ENCODE measurements at regions not wholly inside any gene's neighbourhood (a gene's known extent, or its start where the extent isn't known, plus 50 kb on each side); places are given as distances from the start of the nearest gene placed in this dataset.

DNA sequence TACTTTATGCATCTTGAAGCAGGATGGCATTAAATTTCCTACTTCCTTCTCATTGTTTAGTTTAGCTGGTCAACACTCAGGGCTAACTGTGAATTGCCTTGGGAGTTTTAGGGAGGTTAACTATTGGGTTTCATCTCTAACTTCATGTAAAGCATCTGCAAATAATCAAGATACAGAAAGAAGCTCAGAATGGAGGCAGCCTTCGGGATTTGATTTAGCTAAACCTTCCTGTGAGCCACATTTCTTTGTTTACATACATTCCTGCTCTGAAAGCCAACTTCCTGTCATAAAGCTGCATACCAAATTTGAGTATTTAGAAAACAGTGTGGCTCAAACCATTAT lies 131.7 kb upstream of the PCDH18 start:
- no peak for FAIRE-seq

DNA sequence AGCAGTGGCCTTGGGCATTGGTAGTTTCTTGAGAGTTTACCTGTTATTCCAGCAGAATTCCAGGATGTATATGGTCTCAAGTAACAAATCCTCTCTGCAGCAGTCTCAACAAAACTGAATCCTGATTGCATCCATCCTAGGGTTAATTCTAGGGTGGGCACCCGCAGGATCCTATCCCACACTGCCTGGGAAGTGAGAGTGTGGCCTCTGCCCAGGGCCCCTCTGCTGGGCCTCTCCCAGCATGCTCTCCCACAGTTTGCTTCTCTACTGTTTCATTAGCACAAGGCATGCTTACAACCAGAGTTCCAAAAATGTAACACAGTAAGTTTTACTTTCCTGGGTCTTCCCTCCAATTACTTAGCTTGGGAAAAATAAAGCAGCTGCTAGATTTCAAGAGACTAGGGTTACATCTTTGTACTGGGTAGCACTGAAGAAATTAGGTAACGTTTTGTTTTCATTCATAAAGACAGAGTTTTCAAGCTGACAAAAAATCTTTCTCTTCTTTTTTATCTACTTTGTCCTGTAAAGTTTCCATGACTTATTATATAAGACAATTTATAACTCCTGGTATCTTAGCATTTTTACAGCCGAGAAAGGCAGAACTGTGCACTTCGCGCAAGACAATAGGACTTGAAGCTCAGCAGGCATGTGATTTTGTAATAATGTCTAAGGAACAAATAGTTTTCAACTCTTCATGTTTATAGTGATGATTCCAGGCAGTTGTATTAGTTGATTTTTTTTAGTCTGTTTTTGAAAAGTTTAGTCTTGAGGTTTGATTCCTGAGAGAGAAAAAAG lies 131.2 kb upstream of the PCDH18 start:
- no peak for FAIRE-seq

DNA sequence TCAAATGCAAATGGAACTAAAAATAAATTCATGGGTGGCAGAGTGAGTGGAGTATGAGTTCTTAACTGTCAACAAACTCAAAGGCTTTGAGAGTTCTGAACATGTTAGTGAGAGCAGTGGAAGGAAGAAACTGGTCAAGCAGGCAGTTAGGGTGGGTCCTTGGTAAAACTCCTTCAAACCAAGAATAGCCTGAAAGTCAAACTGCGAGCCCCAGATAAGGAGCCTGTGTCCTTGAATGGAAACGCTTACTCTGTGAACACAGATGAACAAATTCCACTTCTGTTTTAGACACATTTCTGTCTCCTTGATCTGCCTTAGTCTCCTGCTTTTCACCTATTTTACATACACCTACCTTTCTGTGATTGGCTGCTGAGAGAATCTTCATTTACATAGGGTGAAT lies 129.4 kb upstream of the PCDH18 start:
- FAIRE-seq = no peak

DNA sequence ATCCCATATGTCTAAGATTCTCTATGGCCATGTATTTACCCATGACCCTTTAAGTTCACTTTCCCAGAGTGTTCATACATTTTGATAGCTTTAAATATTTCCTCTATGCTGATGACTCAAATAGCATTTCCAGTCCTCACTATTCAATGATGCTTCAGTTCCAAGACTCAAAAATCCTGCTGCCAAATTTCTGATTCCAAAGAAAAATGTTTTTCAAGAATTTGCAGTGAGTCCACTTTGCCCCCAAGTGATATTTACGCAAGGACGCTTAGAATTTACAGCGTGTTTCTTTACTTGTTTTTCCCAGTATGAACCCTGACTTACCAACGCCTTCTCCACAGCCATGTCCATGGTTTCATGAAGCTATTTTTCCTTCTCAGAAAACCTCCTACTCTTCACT lies 127.9 kb upstream of the PCDH18 start:
- FAIRE-seq = no peak

DNA sequence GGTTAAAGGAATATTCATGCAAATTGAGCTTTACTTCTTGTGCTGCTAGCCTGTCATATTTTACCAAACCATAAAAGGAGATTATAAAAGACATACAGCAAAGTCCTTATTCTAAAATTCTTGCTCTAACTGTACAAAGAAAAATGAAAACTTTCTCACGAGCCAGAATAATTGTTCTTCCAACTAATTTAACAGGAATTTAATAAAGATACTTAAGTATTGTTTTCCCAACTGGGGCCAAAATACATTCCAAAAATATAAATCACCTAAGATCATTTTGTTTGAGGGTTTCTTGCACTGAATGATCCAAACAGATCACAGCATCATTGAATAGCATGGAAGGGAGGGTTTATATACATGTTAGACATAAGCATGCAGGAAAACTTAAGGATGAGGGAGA lies 127.1 kb upstream of the PCDH18 start:
- no peak for FAIRE-seq

DNA sequence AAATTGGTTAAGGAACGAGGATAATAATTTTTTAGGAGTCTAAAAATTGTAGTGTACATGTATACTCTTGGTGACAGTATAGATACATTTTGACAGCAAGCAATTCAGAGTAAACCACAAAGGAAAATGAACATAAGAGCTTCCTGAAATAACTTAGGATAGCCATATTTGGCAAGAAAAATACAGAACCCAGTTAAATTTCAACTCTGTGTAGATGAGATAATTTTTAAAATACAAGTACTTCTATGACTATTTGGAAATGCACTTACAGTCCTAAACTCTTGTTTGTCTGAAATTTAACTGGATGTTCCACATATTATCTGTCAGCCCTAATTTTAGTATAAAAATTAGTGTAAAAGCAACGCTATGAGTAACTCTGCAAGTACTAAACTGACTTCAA lies 124.4 kb upstream of the PCDH18 start:
- no peak for FAIRE-seq

DNA sequence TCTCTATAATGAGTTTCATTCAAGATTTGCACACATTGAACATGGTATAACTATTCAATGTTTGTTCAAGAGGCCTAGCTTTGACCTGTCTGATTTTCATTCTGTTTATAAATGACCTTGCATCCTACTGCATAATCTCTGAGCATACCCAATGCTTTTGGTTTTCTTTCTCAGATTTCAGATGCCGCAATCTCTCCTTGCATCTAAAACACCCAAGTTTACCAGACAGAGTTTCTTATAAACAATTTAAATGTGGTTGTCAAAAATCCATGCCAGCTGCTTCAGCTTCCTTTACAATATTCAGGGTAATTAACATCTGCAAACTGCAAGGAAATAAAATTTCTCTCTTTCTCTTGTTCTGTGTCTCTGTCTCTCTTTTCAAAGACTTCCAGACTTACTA lies 123.0 kb upstream of the PCDH18 start:
- no peak for FAIRE-seq

DNA sequence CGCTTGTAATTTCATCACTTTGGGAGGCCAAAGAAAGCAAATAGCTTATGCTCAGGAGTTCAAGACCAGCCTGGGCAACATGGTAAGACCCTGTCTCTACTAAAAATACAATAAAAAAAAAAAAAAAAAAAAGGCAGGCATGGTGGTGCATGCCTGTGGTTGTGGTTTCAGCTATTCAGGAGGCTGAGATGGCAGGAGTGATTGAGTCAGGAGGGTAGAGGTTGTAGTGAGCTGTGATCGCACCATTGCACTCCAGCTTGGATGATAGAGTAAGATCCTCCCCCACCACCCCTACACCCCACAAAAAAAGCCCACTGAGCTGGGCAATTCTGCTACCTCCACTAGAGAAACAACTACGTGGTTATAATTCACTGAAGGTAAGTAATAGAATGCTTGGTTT lies 118.8 kb upstream of the PCDH18 start:
- no peak for FAIRE-seq

DNA sequence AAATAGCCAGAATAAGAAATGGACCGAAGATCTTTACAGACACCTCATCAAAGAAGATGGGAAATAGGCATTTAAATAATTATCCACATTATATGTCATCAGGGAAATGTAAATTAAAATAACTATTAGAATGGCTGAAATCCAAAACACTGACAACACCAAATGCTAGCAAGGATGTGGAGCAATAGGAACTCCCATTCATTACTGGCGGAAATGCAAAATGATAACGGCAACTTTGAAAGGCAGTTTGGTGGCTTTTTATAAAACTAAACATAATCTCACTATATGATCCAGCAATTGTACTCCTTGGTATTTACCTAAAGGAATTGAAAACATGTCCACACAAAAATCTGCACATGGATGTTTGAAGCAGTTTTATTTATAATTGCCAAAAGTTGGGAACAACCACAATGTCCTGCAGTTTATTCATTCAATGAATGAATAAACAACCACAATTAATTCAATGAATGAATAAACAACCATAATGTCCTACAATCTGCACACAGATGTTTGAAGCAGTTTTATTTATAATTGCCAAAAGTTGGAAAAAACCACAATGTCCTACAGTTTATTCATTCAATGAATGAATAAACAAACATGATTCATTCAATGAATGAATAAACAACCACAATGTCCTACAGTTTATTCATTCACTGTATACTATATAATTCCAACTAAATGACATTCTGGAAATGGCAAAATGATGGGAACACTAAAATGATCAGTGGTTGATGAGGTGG lies 117.6 kb upstream of the PCDH18 start:
- FAIRE-seq = no peak

DNA sequence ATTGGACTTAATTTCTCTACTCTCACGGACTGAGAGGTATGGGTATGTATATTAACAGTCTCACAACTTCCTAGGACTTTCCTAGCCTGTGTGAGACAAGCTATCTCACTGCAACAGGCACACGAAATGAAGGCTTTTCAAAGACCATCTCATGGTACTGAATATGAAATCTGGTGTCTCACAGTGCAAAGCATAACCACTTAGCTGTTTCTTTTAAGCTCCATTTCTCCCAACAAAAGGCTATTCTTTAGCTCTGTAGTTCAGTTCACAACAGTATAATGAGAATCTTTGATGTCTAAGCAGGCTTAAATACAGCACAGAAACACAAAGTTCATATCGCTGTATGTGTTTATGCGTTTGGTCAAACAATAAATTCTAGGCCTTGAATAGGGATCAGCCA lies 116.2 kb upstream of the PCDH18 start:
- no peak for FAIRE-seq

DNA sequence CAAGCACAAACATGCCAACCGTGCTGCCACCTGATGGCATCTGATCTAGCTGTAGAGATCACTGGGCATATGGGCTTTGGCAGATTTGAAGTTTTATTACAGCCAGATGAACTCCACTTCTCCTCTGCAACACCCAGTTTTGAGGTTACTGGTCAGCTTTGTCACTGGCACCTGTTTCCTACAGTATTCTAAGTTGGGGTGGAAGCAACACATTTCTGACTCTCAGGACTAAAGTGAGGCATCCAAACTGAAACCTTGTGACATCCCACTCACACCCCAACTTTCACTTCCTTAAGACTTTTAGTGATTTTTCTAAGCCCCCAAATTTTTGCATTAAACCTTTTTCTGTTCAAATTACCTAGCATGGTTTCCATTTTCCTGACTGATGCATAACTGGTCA lies 115.1 kb upstream of the PCDH18 start:
- no peak for FAIRE-seq

DNA sequence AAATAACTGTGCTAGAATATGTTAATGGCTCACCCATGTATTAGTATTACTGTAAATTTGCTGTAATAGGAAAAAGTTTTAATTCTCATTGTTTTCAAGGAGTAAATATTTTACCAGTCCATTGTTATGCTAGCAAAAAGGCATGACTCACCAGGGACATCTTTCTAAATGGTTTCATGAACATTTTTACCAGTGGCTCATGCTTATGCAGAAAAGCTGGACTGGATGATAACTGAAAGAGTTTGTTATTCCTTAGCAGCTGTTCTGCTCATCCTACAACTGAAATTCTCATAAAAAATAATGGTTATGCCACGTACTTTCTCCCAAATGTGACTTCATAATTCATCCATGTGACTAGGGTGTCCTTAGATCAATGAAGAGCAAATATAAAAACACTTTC lies 111.9 kb upstream of the PCDH18 start:
- FAIRE-seq = no peak

DNA sequence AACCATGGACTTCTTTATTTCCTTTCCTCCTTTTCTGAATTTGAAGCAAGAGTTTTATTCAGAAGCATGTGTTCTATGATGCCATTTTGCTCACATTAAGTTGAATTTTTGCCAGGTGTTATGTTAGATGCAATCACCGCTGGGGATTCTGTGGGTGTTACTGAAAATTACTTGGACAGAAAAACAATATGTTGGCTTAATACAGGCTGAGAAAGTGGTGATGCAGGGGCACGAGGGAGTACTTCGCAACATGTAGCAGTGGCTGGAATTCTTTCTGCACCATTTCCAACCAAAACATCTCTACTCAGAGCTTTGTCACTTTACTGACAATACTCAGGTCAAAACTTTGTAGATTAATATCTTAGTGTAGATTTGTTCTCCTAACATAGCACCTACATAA lies 109.2 kb upstream of the PCDH18 start:
- FAIRE-seq = no peak

DNA sequence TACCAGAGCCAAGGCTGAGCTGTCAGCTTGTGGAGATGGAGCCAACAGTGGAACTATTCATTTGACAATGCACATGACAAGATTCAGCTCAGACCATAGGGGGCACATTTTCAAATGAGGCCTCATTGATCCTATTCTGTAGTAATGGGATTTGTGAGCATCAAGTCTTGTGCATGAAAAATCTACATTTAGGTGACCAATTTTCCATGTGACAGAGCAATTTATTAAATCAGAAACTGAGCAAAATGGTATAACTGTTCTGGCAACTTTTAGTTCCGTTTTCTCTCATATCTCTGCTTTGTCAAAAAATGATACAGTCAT lies 108.5 kb upstream of the PCDH18 start:
- FAIRE-seq = no peak

DNA sequence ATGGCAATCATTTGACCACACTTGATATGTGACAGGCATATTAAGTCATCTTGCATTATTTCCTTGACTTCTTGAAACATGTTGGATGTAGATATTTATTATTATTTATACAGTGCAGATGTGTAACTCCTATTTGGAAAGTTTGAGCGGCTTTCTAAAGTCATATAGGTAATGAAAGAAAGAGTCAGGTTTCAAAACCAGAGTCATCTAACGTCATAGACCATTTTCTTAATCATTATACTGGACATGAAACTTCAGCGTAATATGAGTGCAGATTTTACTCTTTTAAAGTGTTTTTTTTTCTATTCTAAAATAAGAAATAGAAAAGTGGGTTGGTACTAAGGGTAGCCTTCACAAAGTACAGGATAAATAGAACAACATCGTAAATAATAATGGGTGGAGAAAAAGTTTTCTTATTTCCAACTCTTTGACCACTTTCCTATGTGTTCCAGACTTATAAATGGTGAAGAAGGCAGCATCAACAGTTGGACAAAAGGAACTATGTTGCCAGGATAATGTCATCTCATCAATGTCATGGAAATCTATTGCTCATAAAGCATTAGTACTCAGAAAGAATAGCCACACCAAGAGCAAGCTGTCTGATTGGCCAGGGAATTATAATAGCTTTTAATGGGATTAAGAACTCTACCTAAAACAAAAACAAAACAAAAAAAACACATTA lies 108.0 kb upstream of the PCDH18 start:
- FAIRE-seq = no peak

DNA sequence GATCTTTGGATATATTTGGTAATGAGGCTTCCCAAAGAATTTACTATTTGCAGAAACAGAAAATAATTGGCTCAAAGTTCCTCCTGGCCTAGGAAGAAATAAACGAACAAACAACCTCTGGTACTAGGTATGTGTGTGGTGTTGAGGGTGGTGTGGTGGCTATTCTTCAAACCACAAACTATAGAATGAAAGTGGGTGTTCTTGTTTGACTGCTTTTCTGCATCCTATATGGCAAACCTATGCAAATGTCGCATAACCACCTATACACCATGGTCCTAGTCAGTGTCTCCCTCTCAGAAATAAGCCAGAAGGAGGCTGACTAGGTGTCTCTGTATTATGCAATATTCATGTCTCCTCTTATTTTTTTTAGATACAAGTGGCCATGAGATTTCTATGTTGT lies 106.6 kb upstream of the PCDH18 start:
- no peak for FAIRE-seq

DNA sequence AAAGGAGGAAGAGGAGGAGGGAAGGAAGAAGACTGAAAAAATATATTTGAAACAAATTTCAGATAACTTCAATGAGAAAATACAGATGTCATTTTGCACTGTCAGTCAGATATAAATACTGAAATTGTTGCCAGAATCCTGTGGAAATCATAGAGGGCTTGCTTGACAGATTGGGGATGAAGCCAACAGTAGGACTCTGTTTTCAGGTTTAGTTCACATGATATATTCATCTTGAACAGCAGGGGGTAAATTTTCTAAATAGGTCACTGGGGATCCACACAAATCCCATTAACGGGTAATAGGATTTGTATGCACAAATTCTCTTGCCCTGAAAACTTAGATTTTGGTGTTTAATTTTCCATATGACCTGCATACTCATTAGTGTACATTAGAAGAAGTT lies 103.3 kb upstream of the PCDH18 start:
- FAIRE-seq = no peak

DNA sequence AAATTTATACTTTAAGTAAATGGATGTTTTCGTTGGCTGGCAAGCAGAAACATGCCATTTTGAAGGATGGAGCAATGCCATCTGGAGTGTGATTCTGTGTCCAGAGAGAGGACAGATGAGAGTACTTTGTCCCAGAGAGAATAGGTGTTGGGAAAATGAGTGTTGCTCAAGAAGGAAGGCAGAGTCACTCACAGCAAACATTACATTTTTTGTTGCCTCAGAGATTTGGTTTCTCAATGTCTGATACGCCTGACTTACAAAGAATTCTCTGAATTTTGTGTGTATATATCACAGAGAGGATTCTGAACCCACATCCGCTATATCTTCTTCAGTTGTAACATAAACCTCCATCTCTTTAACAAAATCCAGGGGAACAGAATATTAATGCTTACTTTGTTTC lies 102.8 kb upstream of the PCDH18 start:
- FAIRE-seq = no peak

DNA sequence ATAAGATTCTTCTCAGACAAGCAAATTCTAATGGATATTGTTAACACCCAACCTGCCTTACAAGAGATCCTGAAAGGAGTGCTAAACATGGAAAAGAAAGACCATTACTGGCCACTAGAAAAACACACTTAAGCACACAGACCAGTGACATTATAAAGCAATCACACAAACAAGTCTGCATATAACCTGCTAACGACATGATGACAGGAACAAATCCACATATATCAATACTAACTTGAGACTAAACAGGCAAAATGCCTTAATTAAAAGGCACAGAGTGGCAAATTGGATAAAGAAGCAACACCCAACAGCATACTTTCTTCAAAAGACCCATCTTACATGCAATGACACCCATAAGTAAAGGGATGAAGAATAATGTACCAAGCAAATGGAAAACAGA lies 100.5 kb upstream of the PCDH18 start:
- FAIRE-seq = no peak

DNA sequence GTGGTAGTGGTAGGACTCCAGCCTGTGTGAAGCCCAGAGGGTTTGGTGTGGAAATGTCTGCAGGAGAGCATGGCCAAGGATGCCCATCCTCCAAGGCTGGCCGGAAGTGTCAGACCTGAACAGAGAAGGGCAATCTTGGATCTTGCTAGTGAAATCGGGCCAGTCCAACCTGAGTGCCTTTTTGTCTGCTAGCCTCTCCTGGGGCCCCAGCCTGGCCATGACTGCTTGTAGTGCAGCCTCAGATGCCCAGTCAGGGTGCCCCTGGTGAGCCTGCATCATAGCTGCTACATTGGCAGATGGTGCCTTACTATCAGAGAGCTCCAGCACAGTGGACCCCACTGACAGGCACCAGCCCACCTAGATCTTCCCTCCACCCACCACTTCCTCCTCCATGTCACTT lies 99.3 kb upstream of the PCDH18 start:
- no peak for FAIRE-seq

DNA sequence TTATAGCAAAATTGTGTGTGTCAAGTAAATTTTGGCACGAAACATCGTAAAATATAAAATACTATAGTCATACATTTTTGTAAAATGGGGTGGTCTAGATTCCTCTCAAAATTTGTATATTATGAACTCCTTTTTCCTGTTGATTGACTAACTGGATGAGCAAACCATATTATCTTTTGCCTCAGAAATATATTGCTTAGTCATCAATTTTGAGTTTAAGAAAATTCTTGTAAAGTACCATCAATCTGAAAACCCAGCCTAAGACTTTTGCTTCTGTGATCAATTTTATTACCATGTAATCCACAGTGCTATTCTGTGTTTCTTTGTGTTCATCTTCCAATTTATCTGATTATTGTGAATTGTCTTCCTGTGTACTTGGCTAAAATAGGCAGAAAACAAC lies 98.0 kb upstream of the PCDH18 start:
- no peak for FAIRE-seq

DNA sequence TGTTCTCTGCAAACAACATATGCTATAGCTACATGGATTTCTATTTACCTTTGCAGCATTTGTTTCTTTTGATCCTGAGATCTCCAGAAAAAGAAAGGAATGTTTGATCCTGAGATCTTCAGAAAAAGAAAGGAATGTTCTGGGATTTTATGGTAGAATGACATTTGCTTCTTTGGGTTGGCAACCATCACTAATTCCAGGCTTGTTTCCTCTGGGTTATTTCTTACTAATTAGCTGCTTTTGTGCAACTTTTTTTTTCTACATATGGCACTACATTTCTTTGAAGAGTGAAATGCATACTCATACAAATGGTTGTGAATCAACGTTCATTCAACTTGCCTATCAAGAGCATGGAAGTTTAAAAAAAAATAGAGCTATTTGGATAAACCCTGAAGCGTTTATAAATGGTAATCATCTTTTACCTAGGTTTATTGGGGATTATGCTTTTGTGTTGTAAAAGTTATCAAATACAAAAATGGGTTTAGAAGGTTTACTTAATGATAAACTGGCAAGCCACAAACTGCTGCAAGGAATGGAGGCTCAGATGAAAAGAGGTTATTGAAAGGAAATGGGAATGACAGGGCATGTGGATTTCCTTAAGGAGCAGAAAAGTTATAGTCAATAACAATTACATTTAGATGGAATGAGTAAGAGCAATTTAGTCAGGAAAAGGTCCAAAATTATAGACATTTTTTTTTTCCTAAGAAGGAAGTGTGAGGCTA lies 95.6 kb upstream of the PCDH18 start:
- no peak for FAIRE-seq

DNA sequence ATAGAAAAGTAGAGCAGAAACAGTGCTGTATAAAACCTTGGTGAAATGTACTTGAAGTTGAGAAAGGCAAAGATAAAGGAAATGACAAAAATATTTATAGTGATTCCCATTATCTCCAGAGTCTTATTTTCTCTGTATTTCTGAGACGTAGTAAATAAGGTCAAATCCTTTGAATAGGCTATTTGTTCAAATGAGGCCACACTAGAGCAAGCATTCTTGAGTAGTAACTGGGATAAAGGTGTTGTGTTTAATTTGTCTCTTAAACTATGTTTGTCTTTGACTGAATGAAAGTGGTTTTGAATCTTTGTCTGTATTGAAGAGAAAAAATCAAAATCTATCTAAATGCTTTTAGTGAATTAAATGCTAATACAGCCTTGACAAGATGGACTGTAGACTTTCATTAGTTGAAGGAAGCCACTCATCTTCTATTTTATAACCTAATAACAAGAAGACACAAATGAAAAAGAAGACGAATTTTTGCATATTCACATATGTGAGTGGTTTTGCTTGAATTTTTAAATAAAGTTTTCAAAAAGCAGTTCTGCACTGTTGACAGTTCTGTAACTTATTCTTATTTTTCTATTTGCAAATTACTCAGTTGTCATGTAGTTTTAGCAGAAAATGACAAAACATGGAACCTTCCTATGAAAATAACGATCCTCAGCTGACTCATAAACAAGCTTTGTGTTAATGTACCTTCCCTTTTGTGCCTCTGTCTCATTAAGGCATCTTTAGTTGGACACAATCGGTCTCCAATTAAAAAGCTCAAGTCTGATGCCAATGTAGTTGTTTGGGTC lies 94.8 kb upstream of the PCDH18 start:
- no peak for FAIRE-seq
